ENCODE measurements at regions not wholly inside any gene's neighbourhood (a gene's known extent, or its start where the extent isn't known, plus 50 kb on each side); places are given as distances from the start of the nearest gene placed in this dataset.

- TF ChIP-seq NR2C1 (IDR thresholded peaks at IDR 0.05) (no peak), ZNF622 (IDR thresholded peaks at IDR 0.05) (no peak)
- TF ChIP-seq, protein P1, sequence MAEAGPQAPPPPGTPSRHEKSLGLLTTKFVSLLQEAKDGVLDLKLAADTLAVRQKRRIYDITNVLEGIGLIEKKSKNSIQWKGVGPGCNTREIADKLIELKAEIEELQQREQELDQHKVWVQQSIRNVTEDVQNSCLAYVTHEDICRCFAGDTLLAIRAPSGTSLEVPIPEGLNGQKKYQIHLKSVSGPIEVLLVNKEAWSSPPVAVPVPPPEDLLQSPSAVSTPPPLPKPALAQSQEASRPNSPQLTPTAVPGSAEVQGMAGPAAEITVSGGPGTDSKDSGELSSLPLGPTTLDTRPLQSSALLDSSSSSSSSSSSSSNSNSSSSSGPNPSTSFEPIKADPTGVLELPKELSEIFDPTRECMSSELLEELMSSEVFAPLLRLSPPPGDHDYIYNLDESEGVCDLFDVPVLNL (IDR thresholded peaks at IDR 0.05; ENCODE audit: low read depth, low read length) = no peak
Observed at GRCh38 chr7:46524350-46524749, 603.3 kb upstream of the IGFBP3 start (continued).

DNA sequence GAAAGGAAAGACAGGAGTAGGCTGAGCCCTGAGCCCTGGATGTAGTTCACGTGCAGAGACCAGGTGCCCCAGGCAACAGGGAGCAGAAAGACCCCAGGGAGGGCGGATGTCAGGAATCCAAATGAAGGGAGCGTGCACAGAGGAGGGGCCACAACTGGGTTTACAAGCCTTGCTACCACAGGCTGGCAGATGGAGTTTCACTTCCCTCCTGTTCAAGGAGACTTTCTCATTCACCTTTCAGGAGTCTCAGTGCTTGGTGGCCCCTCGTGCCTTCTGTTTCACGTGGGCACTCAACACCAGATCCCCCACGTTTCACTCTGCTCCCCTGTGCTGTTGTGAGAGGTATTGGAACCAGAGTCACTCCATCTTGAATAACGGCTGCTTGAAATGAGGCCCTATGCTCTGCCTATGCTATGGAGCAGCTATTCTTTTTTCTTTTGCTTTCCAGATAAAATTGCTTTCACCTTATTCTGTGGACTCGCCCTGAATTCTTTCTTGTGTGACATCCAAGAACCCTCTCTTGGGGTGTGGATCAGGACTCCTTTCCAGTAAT lies 601.4 kb upstream of the IGFBP3 start:
- Histone ChIP-seq H3K79me2 (ENCODE audit: control insufficient read depth, insufficient read depth, low read length) (no peaks in the 10 kb centered on the region), H3K36me3 (ENCODE audit: control insufficient read depth in 2 of 2, insufficient read depth in 2 of 2, low read length in 1 of 2) (no peaks in the 10 kb centered on the region), H3K4me2 (ENCODE audit: control insufficient read depth, insufficient read depth) (no peak overlapping the region), H3K4me1 (ENCODE audit: control insufficient read depth, insufficient read depth, low read length) (no peaks in the 10 kb centered on the region), H3K27me3 (replicated peaks in 1 of 2; ENCODE audit: control insufficient read depth in 2 of 2, insufficient read depth in 2 of 2, low read length in 1 of 2) (no peaks in the 10 kb centered on the region), H2AFZ (ENCODE audit: control insufficient read depth, low read depth, low read length) (no peak overlapping the region), H3K9ac (ENCODE audit: control insufficient read depth, insufficient read depth, low read length) (no peak overlapping the region), H3K27ac (ENCODE audit: control insufficient read depth, insufficient read depth) (no peak overlapping the region), H3K9me3 (replicated peaks; ENCODE audit: control insufficient read depth, insufficient read depth, low read length) (no peaks in the 10 kb centered on the region), H3K4me3 (no peak overlapping the region), H4K20me1 (ENCODE audit: control insufficient read depth, insufficient read depth) (no peaks in the 10 kb centered on the region)
- ATAC-seq (peak; percentile 66), FAIRE-seq (no peak), DNase-seq (ENCODE audit: low read depth, low spot score) (no peak)
- RAD21 ChIA-PET (ENCODE audit: unreplicated experiment) = no interaction called here
- POLR2A ChIA-PET = no interaction called here
- WGBS (ENCODE audit: insufficient coverage, insufficient replicate concordance, low lambda C conversion rate, missing lambda C conversion rate) = 16% methylated on average over 8 of the region's 8 CpGs
- SMC1A ChIA-PET (ENCODE audit: uncharacterized antibody, unreplicated experiment) = interaction anchor here (1.2 kb wide), 1 partner anchor 164 kb away, joined by 3 read pairs; no protein-coding TSS in a partner anchor
- in situ Hi-C loops (cut with MboI) = no loop called here
- BruUV-seq (replicated peaks) = no TSS peak
- intact Hi-C loops (cut with micrococcal nuclease; ENCODE audit: unreplicated experiment) = no loop called here
- CTCF ChIA-PET = no interaction called here
- TF ChIP-seq, protein P2, sequence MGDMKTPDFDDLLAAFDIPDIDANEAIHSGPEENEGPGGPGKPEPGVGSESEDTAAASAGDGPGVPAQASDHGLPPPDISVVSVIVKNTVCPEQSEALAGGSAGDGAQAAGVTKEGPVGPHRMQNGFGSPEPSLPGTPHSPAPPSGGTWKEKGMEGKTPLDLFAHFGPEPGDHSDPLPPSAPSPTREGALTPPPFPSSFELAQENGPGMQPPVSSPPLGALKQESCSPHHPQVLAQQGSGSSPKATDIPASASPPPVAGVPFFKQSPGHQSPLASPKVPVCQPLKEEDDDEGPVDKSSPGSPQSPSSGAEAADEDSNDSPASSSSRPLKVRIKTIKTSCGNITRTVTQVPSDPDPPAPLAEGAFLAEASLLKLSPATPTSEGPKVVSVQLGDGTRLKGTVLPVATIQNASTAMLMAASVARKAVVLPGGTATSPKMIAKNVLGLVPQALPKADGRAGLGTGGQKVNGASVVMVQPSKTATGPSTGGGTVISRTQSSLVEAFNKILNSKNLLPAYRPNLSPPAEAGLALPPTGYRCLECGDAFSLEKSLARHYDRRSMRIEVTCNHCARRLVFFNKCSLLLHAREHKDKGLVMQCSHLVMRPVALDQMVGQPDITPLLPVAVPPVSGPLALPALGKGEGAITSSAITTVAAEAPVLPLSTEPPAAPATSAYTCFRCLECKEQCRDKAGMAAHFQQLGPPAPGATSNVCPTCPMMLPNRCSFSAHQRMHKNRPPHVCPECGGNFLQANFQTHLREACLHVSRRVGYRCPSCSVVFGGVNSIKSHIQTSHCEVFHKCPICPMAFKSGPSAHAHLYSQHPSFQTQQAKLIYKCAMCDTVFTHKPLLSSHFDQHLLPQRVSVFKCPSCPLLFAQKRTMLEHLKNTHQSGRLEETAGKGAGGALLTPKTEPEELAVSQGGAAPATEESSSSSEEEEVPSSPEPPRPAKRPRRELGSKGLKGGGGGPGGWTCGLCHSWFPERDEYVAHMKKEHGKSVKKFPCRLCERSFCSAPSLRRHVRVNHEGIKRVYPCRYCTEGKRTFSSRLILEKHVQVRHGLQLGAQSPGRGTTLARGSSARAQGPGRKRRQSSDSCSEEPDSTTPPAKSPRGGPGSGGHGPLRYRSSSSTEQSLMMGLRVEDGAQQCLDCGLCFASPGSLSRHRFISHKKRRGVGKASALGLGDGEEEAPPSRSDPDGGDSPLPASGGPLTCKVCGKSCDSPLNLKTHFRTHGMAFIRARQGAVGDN (IDR thresholded peaks at IDR 0.05) = peak; percentile 95
- TF ChIP-seq BMI1 (IDR thresholded peaks at IDR 0.05; ENCODE audit: borderline replicate concordance) = no peak
- TF ChIP-seq E4F1 (IDR thresholded peaks at IDR 0.05; ENCODE audit: borderline replicate concordance, partially characterized antibody) = no peak
- TF ChIP-seq, protein P3, sequence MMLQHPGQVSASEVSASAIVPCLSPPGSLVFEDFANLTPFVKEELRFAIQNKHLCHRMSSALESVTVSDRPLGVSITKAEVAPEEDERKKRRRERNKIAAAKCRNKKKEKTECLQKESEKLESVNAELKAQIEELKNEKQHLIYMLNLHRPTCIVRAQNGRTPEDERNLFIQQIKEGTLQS (IDR thresholded peaks at IDR 0.05; ENCODE audit: borderline replicate concordance, extremely low read depth, low read depth, low read length) = no peak
- no peak for TF ChIP-seq SMC3 (IDR thresholded peaks at IDR 0.05; ENCODE audit: borderline replicate concordance, low read length)
- no peak for TF ChIP-seq YBX1 (IDR thresholded peaks at IDR 0.05)
- no peak for TF ChIP-seq TCF12 (IDR thresholded peaks at IDR 0.05; ENCODE audit: low read depth, low read length)
- no peak for TF ChIP-seq KLF5 (IDR thresholded peaks at IDR 0.05; ENCODE audit: partially characterized antibody)
- TF ChIP-seq EZH2 (IDR thresholded peaks at IDR 0.05; ENCODE audit: borderline replicate concordance, control insufficient read depth, low read depth, low read length) = no peak
- no peak for TF ChIP-seq ZNF622 (IDR thresholded peaks at IDR 0.05)
- no peak for TF ChIP-seq MYC (IDR thresholded peaks at IDR 0.05; ENCODE audit: insufficient read depth, insufficient read length, insufficient replicate concordance, low read length, severe bottlenecking)
- no peak for TF ChIP-seq EED (IDR thresholded peaks at IDR 0.05; ENCODE audit: low read depth)
- TF ChIP-seq, protein P4, sequence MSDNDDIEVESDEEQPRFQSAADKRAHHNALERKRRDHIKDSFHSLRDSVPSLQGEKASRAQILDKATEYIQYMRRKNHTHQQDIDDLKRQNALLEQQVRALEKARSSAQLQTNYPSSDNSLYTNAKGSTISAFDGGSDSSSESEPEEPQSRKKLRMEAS (IDR thresholded peaks at IDR 0.05; ENCODE audit: low read depth, low read length) = no peak
